CD14-positive monocyte (primary cell): ENCODE measurements at regions not wholly inside any gene's neighbourhood (a gene's known extent, or its start where the extent isn't known, plus 50 kb on each side); places are given as distances from the start of the nearest gene placed in this dataset.

Experiments
- DNase-seq, 3 donors: peaks; one replicate each; pipeline ENCODE4 v3.0.0-alpha.2; 2011 to 2022
- H2AFZ ChIP-seq: 2 replicates; pipeline ENCODE4 v1.6.0; 2012; ENCODE audit warnings: mild to moderate bottlenecking, low read depth, low read length, inconsistent platforms; ENCODE audit not compliant: insufficient read depth, poor library complexity, severe bottlenecking
- H3K27ac ChIP-seq, 2 donors: 1 replicate in 1 of 2; 2 replicates in 1 of 2; pipeline ENCODE4 v1.5.1; 2012 to 2013; ENCODE audit warnings: low read length in 2 of 2, control low read depth in 1 of 2, inconsistent platforms in 1 of 2, low read depth in 1 of 2, mild to moderate bottlenecking in 1 of 2
- H3K27me3 ChIP-seq, 2 donors: one replicate each; pipeline versions ENCODE4 v1.6.0 to v1.6.1; 2011 to 2013; ENCODE audit warnings: low read length in 2 of 2; ENCODE audit not compliant: control insufficient read depth in 2 of 2, insufficient read depth in 2 of 2
- H3K36me3 ChIP-seq, 2 donors: replicated peaks in 1 of 2; 1 replicate in 1 of 2; 2 replicates in 1 of 2; pipeline versions ENCODE4 v1.5.1 to v1.6.1; 2012 to 2013; ENCODE audit warnings: low read length in 2 of 2, control low read depth in 1 of 2, inconsistent platforms in 1 of 2, mild to moderate bottlenecking in 1 of 2; ENCODE audit not compliant: insufficient read depth in 2 of 2, control insufficient read depth in 1 of 2
- H3K4me1 ChIP-seq, 2 donors: 1 replicate in 1 of 2; 2 replicates in 1 of 2; pipeline versions ENCODE4 v1.5.1 to v1.6.1; 2012 to 2013; ENCODE audit warnings: low read length in 2 of 2, control low read depth in 1 of 2, inconsistent platforms in 1 of 2, mild to moderate bottlenecking in 1 of 2, moderate library complexity in 1 of 2; ENCODE audit not compliant: insufficient read depth in 2 of 2, control insufficient read depth in 1 of 2
- H3K4me2 ChIP-seq: replicated peaks from 2 replicates; pipeline ENCODE3; 2012; ENCODE audit warnings: low read length, moderate library complexity, mild to moderate bottlenecking; ENCODE audit not compliant: poor library complexity, severe bottlenecking; ENCODE audit errors: extremely low read depth
- H3K4me3 ChIP-seq, 3 experiments: fragments of 200-600 bp in 1 of 3; sonication (generic) in 1 of 3; replicated peaks in 1 of 3; 1 replicate in 2 of 3; 2 replicates in 1 of 3; pipeline ENCODE4 v1.5.1; 2011 to 2013; ENCODE audit warnings: low read length in 3 of 3, mild to moderate bottlenecking in 3 of 3, control low read depth in 2 of 3, low read depth in 2 of 3, inconsistent platforms in 1 of 3, moderate library complexity in 1 of 3
- H3K79me2 ChIP-seq: 2 replicates; pipeline ENCODE4 v1.6.0; 2012; ENCODE audit warnings: mild to moderate bottlenecking, control low read depth, inconsistent platforms, low read length, moderate library complexity; ENCODE audit not compliant: insufficient read depth
- H3K9ac ChIP-seq: 2 replicates; pipeline ENCODE4 v1.6.0; 2017; ENCODE audit warnings: low read length, mild to moderate bottlenecking; ENCODE audit not compliant: insufficient read depth, poor library complexity, severe bottlenecking
- H3K9me3 ChIP-seq, 2 donors: replicated peaks in 1 of 2; 1 replicate in 1 of 2; 2 replicates in 1 of 2; pipeline versions ENCODE4 v1.5.1 to v1.6.1; 2012 to 2013; ENCODE audit warnings: low read length in 2 of 2, control low read depth in 1 of 2; ENCODE audit not compliant: control insufficient read depth in 1 of 2, insufficient read depth in 1 of 2
- H4K20me1 ChIP-seq: 2 replicates; pipeline ENCODE4 v1.6.0; 2012; ENCODE audit warnings: mild to moderate bottlenecking, low read length, control low read depth, moderate library complexity; ENCODE audit not compliant: insufficient read depth
- H3K27ac Mint-ChIP-seq, 7 donors: one replicate each; pipeline ENCODE4 v1.8.0; 2020; ENCODE audit warnings: mild to moderate bottlenecking in 7 of 7, mixed read lengths in 7 of 7, moderate library complexity in 6 of 7, inconsistent platforms in 2 of 7
- H3K27me3 Mint-ChIP-seq, 3 donors: one replicate each; pipeline ENCODE4 v1.8.0; 2021 to 2022; ENCODE audit warnings: low read depth in 3 of 3, mild to moderate bottlenecking in 3 of 3, mixed read lengths in 3 of 3, moderate library complexity in 3 of 3, inconsistent platforms in 1 of 3
- H3K36me3 Mint-ChIP-seq, 2 donors: one replicate each; pipeline ENCODE4 v1.8.0; 2020; ENCODE audit warnings: mixed read lengths in 2 of 2, inconsistent platforms in 1 of 2, mild to moderate bottlenecking in 1 of 2
- H3K4me1 Mint-ChIP-seq: one replicate; pipeline ENCODE4 v1.8.0; 2020; ENCODE audit warnings: mild to moderate bottlenecking, mixed read lengths
- H3K4me3 Mint-ChIP-seq, 2 donors: one replicate each; pipeline ENCODE4 v1.8.0; 2020; ENCODE audit warnings: mild to moderate bottlenecking in 2 of 2, mixed read lengths in 2 of 2, moderate library complexity in 1 of 2
- H3K9me3 Mint-ChIP-seq, 7 donors: one replicate each; pipeline ENCODE4 v1.8.0; 2020 to 2022; ENCODE audit warnings: mixed read lengths in 7 of 7, mild to moderate bottlenecking in 6 of 7, moderate library complexity in 6 of 7, inconsistent platforms in 2 of 7
- CTCF ChIP-seq: fragments of 200-600 bp; IDR thresholded peaks from one replicate; pipeline ENCODE4 v1.8.0; 2022; ENCODE audit warnings: antibody characterized with exemption, mild to moderate bottlenecking
- whole genome bisulfite sequencing: methylation state at CpG from one replicate; pipeline ENCODE4 v1.1.5; 2013; ENCODE audit warnings: missing lambda C conversion rate; ENCODE audit not compliant: insufficient coverage; 5-methylcytosine and 5-hydroxymethylcytosine counted together
- intact Hi-C, 2 donors: fragments of 100-400 bp; cut with micrococcal nuclease; formaldehyde crosslinking; loops; one replicate each; pipeline versions ENCODE4 v1.15.0 to v1.15.1; 2023

GRCh38 chr6:139448998-139449610 lies 74.7 kb upstream of the CITED2 start:
- Histone ChIP-seq H3K79me2 (no peaks in the 10 kb centered on the region), H4K20me1 (no peaks in the 10 kb centered on the region), H3K36me3 (no peaks in the 10 kb centered on the region), H3K9me3 (no peaks in the 10 kb centered on the region), H3K4me2 (peak overlapping the region; percentile 25), H3K27me3 (no peaks in the 10 kb centered on the region), H3K9ac (no peak overlapping the region), H3K4me1 (peaks cover 20 to 38% of the 10 kb centered on the region in 2 donors), H3K4me3 (peak overlapping the region in 1 of 3 experiments; percentile 15), H2AFZ (peak overlapping the region; percentile 52), H3K27ac (peak overlapping the region in 1 of 2 donors; percentile 23)
- WGBS: 60% methylated on average over 2 of the region's 4 CpGs
- Mint-ChIP-seq H3K4me1 (peaks cover 44% of the 10 kb centered on the region), H3K4me3 (peak overlapping the region; percentile 28 to 62), H3K36me3 (no peaks in the 10 kb centered on the region), H3K27me3 (peaks cover 0 to 2% (median 0%) of the 10 kb centered on the region in 3 donors), H3K27ac (peak overlapping the region in 5 of 7 donors; percentile 16 to 55 (median 39)), H3K9me3 (no peaks in the 10 kb centered on the region)
- intact Hi-C loops: no loop called here
- no peak for TF ChIP-seq CTCF
- DNase-seq: peak in 1 of 3 donors; percentile 16

DNA sequence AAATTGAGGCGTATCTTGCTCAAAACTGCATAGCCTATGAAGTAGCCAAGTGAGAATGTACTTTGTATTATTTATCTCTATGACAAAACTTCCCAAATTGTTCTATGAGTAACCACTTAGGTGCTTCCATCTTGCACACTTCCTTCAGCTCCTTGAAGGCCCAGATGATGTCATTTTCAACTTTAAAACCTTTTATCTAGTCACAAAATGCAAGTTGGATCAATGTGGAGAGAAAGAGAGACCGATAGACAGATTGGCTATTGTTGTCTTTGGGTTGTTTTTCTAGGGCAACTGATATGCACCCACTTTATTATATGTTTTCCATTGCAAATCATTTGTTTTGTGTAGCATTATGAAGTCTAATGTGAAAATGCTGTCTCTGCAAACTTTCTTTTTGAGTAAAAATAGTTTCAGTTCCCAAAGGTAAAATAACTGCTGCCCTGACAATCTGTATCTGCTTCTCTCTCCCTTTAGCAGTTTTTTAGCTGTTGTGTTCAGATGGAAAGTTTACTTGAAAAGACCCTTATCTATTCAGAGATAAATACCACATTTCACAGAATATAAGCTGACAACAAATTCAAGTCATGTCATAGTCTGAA lies 73.7 kb upstream of the CITED2 start:
- no peak overlapping the region for H3K4me2 ChIP-seq
- no peak for TF ChIP-seq CTCF
- H3K27ac Mint-ChIP-seq: no peak overlapping the region
- H3K27ac ChIP-seq: no peak overlapping the region
- no peaks in the 10 kb centered on the region for H3K9me3 Mint-ChIP-seq
- DNase-seq: no peak
- no peak overlapping the region for H2AFZ ChIP-seq
- H3K4me3 Mint-ChIP-seq: no peak overlapping the region
- no CpG with 5 or more reads among the region's 2 CpGs for WGBS
- H3K4me1 ChIP-seq: peaks cover 20 to 46% of the 10 kb centered on the region in 2 donors
- no peak overlapping the region for H3K4me3 ChIP-seq
- intact Hi-C loops: no loop called here
- H4K20me1 ChIP-seq: no peaks in the 10 kb centered on the region
- H3K27me3 ChIP-seq: no peaks in the 10 kb centered on the region
- no peaks in the 10 kb centered on the region for H3K9me3 ChIP-seq
- peaks cover 0 to 2% (median 0%) of the 10 kb centered on the region in 3 donors for H3K27me3 Mint-ChIP-seq
- peaks cover 49% of the 10 kb centered on the region for H3K4me1 Mint-ChIP-seq
- no peaks in the 10 kb centered on the region for H3K36me3 Mint-ChIP-seq
- H3K36me3 ChIP-seq: no peaks in the 10 kb centered on the region
- H3K79me2 ChIP-seq: no peaks in the 10 kb centered on the region
- no peak overlapping the region for H3K9ac ChIP-seq
